Uterus (tissue), 3 donors: ENCODE measurements at regions not wholly inside any gene's neighbourhood (a gene's known extent, or its start where the extent isn't known, plus 50 kb on each side); places are given as distances from the start of the nearest gene placed in this dataset.

Experiments
- DNase-seq, 2 donors: peaks; one replicate each; pipeline ENCODE4 v3.0.0-alpha.2; 2019 to 2020
- H3K27ac ChIP-seq, 2 donors: fragments of 200-600 bp; sonication (generic); 1 replicate in 1 of 2; 2 replicates in 1 of 2; pipeline ENCODE4 v1.5.1; 2016 to 2018
- H3K27me3 ChIP-seq, 2 donors: fragments of 200-600 bp; sonication (generic); one replicate each; pipeline ENCODE4 v1.5.1; 2018 to 2019; ENCODE audit warnings: control low read depth in 1 of 2
- H3K36me3 ChIP-seq, 2 donors: fragments of 200-600 bp; sonication (generic); one replicate each; pipeline ENCODE4 v1.5.1; 2019; ENCODE audit warnings: control low read depth in 1 of 2
- H3K4me1 ChIP-seq, 2 donors: fragments of 200-600 bp; sonication (generic); one replicate each; pipeline ENCODE4 v1.5.1; 2018 to 2019; ENCODE audit warnings: control low read depth in 1 of 2
- H3K4me3 ChIP-seq, 2 donors: fragments of 200-600 bp; sonication (generic); 1 replicate in 1 of 2; 2 replicates in 1 of 2; pipeline ENCODE4 v1.5.1; 2018 to 2019; ENCODE audit warnings: mild to moderate bottlenecking in 1 of 2
- H3K9me3 ChIP-seq, 2 donors: fragments of 200-600 bp; sonication (generic); one replicate each; pipeline ENCODE4 v1.5.1; 2019; ENCODE audit warnings: control low read depth in 1 of 2
- POLR2A ChIP-seq, 2 donors: fragments of 450-650 bp; IDR thresholded peaks; one replicate each; pipeline ENCODE4 v1.6.1; 2016; ENCODE audit warnings: antibody characterized with exemption in 2 of 2, mild to moderate bottlenecking in 1 of 2, moderate library complexity in 1 of 2
- intact Hi-C: fragments of 100-400 bp; cut with DNase I; formaldehyde crosslinking; loops from one replicate; pipeline ENCODE4 v1.15.1; 2023; ENCODE audit warnings: low total_unique reads
- TF ChIP-seq, protein P1 (sequence below), 4 experiments: fragments of 200-600 bp in 2 of 4; fragments of 450-650 bp in 2 of 4; sonication (generic) in 2 of 4; IDR thresholded peaks; one replicate each; pipeline ENCODE4 v1.5.1; 2016 to 2019; ENCODE audit warnings: antibody characterized with exemption in 4 of 4, mild to moderate bottlenecking in 2 of 4, moderate library complexity in 1 of 4
- donor health status: DM: yes; HTN: yes; CAD: no.

DNA sequence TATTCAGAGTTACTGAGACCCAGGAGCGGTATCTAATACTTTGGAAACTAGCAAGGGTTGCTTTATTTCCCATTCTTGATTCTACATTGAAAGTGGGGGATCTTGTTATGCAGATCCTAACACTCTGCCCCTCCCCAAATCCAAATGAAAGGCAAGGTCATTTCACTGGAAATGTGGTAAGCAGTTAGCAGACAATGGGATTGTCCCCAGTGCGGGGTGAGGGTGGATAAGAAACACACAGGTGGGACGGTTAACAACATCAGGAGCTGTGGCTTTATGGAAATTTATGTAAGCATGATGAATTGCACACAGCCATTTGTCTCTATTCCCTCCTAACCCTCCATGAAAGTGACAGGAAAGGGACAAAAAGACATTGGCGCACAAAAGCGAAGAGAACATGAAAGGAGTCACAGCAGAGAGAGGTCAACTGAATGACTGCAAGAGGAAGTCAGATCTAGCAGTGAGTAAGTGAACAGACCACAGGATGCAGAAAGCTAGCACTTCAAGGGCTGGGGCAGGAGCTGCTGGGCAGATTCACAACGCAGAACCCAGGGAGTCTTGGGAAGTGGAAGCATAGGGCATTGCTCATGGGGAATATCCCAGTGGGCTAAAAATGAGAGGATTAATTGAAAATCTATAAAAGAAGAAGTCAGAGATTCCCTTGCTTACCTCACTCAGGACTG, 184.4 kb downstream of the HSD17B3 start:
- H3K36me3 ChIP-seq, result no peaks in the 10 kb centered on the region
- TF ChIP-seq, protein P1, sequence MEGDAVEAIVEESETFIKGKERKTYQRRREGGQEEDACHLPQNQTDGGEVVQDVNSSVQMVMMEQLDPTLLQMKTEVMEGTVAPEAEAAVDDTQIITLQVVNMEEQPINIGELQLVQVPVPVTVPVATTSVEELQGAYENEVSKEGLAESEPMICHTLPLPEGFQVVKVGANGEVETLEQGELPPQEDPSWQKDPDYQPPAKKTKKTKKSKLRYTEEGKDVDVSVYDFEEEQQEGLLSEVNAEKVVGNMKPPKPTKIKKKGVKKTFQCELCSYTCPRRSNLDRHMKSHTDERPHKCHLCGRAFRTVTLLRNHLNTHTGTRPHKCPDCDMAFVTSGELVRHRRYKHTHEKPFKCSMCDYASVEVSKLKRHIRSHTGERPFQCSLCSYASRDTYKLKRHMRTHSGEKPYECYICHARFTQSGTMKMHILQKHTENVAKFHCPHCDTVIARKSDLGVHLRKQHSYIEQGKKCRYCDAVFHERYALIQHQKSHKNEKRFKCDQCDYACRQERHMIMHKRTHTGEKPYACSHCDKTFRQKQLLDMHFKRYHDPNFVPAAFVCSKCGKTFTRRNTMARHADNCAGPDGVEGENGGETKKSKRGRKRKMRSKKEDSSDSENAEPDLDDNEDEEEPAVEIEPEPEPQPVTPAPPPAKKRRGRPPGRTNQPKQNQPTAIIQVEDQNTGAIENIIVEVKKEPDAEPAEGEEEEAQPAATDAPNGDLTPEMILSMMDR (IDR thresholded peaks at IDR 0.05), result no peak
- TF ChIP-seq POLR2A (IDR thresholded peaks at IDR 0.05), result no peak
- H3K9me3 ChIP-seq, result no peaks in the 10 kb centered on the region
- DNase-seq, result no peak
- H3K4me1 ChIP-seq, result no peaks in the 10 kb centered on the region
- intact Hi-C loops, result no loop called here
- H3K4me3 ChIP-seq, result no peak overlapping the region
- H3K27ac ChIP-seq, result no peak overlapping the region
- no peaks in the 10 kb centered on the region for H3K27me3 ChIP-seq

- Histone ChIP-seq H3K27ac (no peak overlapping the region), H3K9me3 (no peaks in the 10 kb centered on the region), H3K27me3 (no peaks in the 10 kb centered on the region), H3K36me3 (no peaks in the 10 kb centered on the region), H3K4me1 (no peaks in the 10 kb centered on the region), H3K4me3 (no peak overlapping the region)
- intact Hi-C loops, result no loop called here
- no peak for DNase-seq
- TF ChIP-seq, protein P1 (IDR thresholded peaks at IDR 0.05), result no peak
- TF ChIP-seq POLR2A (IDR thresholded peaks at IDR 0.05), result no peak
These were observed 185.5 kb downstream of the HSD17B3 start for GRCh38 chr9:96116275-96117064.

DNA sequence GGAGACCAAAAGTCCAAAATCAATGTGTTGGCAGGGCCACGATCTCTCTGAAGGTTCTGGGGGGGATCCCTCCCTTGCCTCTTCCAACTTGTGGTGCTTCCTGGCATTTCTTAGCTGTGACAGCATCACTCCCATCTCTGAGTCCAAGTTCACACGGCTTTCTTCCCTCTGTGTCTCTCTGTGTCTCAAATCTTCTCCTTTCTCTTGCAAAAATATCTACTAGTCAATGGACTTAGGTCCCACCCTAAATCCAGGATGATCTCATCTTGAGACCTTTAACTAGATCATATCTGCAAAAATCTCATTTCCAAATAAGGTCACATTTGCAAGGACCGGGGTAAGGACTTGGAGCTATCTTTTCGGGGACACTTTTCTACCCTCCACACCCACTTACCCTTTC, 186.1 kb downstream of the HSD17B3 start:
- no peak overlapping the region for H3K27ac ChIP-seq
- no peak for TF ChIP-seq POLR2A (IDR thresholded peaks at IDR 0.05)
- TF ChIP-seq, protein P1 (IDR thresholded peaks at IDR 0.05), result no peak
- intact Hi-C loops, result no loop called here

GRCh38 chr9:96113032-96113431, 188.9 kb downstream of the HSD17B3 start:
- Histone ChIP-seq H3K4me1 (no peaks in the 10 kb centered on the region), H3K4me3 (no peak overlapping the region), H3K27me3 (no peaks in the 10 kb centered on the region), H3K9me3 (no peaks in the 10 kb centered on the region), H3K27ac (no peak overlapping the region), H3K36me3 (no peaks in the 10 kb centered on the region)
- intact Hi-C loops, result no loop called here
- TF ChIP-seq POLR2A (IDR thresholded peaks at IDR 0.05), result no peak
- TF ChIP-seq, protein P1 (IDR thresholded peaks at IDR 0.05), result no peak
- no peak for DNase-seq

More for the DNA sequence above, 186.1 kb downstream of the HSD17B3 start:
- H3K36me3 ChIP-seq, result no peaks in the 10 kb centered on the region
- no peaks in the 10 kb centered on the region for H3K27me3 ChIP-seq
- no peaks in the 10 kb centered on the region for H3K4me1 ChIP-seq
- DNase-seq, result no peak
- H3K9me3 ChIP-seq, result no peaks in the 10 kb centered on the region
- H3K4me3 ChIP-seq, result no peak overlapping the region

DNA sequence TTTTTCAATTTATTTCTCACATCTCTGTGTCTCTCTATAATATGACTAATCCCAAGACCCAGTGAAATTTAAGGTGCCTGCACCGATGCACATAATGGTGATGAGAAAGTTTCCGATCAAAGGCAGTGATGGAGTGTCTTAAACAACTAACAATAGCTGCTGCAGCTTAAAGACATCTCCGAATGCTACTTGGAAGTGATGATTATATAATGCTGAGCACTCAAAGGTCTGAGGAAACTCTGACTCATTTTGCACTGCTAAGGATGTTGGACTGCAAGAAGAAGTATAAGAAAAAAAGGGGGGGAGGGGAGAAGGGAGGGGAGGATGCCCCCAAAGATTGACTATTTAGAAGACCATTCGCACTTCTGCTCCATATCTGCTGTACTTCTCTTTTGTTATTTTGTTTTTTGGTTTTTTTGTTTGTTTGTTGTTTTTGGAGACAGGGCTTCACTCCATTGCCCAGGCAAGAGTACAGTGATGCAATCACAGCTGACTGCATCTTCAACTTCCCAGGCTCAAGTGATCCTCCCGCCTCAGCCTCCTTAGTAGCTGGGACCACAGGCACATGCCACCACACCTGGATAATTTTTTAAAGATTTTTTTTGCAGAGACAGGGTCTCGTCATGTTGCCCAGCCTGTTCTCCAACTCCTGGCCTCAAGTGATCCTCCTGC, 192.2 kb downstream of the HSD17B3 start:
- intact Hi-C loops, result no loop called here
- no peaks in the 10 kb centered on the region for H3K9me3 ChIP-seq
- no peaks in the 10 kb centered on the region for H3K4me1 ChIP-seq

More for the DNA sequence above, 192.2 kb downstream of the HSD17B3 start:
- Histone ChIP-seq H3K4me3 (no peak overlapping the region), H3K27me3 (no peaks in the 10 kb centered on the region), H3K27ac (no peak overlapping the region), H3K36me3 (no peaks in the 10 kb centered on the region)
- TF ChIP-seq POLR2A (IDR thresholded peaks at IDR 0.05), result no peak
- TF ChIP-seq, protein P1 (IDR thresholded peaks at IDR 0.05), result no peak
- no peak for DNase-seq
